ENCODE measurements at regions not wholly inside any gene's neighbourhood (a gene's known extent, or its start where the extent isn't known, plus 50 kb on each side); places are given as distances from the start of the nearest gene placed in this dataset.
A peak's percentile ranks its signal among the peaks of the same experiment; 100 is the strongest.
"Not testable (repeated sequence)": the region's sequence is repeated elsewhere in the genome, so short reads cannot be mapped to it uniquely, and the experiment has no call there.

DNA sequence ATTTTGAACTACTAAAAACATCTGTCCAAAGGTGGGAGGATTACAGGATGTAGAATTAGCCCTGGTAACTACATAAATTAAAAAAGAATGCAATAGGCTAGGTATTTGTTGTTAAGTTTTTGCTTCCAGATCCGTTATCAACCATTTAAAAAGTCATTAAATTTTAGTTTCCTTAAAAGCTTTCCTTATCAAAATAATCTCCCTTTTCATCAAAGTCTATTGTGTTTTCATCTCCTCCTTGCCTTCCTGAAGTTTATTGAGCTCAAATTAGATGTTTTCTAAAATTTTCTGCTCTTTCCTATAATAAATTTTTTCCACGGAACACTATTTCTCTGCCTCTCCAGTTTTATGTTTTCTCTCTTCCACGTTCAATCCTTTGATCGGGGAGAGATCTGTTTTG, 108.6 kb downstream of the MEX3B start:
- no peak for DNase-seq

DNA sequence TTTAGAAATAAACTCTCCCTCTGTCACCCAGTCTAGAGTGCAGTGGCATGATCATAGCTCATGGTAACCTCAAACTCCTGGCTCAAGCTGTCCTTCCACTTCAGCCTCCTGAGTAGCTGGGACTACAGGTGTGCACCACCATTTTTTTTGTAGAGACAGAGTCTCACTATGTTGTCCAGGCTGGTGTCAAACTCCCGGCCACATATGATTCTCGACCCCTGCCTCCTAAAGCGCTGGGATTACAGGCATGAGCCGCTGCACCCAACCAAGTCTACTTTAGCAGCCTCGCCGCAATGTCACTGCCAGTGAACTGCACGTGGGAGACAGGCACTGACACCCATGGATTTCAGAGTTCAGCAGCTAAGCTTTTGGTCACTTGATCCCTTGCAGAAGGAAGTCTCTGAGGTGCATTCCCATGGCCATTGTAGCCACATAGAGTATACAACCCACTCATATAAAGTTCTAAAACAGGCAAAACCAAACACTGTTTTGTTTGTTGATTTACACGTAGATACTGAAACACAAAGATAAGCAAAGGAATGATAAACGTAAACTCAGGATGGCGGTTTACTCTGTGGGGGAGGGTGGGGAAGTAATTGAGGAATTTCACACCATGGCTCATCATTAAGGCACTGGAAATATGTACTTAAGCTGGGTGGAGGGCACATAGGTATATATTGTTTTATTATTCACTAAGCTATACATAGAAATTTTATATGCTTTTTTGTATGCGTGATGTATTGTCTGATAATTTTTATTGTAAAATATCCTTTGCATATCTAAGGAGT, 115.0 kb downstream of the MEX3B start:
- DNase-seq = no peak

DNA sequence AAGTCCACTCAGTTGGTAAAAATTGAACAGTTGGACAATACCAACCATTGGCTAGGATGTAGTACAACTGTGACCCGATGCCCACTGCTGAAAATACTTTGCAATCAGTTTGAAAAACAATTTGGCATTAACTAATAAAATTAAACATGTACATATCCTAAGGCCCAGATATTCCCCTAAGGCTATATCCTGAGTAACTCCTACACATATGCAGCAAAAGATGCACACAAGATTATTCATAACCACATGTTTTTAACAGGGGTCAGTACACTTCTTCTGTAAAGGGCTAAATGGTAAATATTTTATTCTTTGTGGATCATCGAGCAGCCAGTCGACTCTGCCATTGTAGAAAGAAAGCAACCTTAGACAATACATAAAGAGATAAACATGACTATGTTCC, 116.3 kb downstream of the MEX3B start:
- no peak for DNase-seq

DNA sequence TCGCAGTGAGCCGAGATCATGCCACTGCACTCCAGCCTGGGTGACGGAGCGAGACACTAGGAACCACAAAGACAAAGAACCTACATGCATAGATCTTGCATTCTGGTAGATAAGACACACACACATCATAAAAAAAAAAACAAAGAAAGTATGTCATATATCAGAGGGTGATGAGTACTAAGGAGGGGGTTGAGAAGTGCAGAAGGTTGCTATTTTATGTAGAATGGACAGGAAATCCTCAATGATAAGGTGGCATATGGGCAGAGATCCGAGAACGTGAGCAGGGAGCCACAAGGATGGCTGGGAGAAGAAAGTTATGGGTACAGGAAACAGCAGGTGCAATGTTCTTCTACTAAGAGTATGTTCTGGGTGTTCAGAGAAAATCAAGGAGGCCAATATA, 118.8 kb downstream of the MEX3B start:
- peak; percentile 77 for DNase-seq

DNA sequence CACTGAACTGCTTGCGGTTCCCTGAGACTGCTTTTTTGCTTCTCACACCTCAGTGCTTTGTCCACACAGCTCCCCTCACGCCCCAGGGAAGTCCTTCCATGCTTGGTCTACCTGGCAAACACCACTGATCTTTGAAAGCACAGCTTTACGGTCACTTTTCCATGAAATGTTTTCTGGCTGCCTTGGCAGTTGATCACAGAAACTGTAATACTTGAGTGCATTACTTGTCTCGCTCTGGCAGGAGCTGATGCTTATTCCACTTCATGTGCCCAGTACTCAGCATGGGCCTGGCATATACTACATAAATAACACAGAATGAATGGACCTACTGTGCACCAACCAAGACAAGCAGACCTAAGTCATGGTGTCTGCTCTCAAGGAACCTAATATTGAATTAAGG, 121.1 kb downstream of the MEX3B start:
- DNase-seq = no peak

DNA sequence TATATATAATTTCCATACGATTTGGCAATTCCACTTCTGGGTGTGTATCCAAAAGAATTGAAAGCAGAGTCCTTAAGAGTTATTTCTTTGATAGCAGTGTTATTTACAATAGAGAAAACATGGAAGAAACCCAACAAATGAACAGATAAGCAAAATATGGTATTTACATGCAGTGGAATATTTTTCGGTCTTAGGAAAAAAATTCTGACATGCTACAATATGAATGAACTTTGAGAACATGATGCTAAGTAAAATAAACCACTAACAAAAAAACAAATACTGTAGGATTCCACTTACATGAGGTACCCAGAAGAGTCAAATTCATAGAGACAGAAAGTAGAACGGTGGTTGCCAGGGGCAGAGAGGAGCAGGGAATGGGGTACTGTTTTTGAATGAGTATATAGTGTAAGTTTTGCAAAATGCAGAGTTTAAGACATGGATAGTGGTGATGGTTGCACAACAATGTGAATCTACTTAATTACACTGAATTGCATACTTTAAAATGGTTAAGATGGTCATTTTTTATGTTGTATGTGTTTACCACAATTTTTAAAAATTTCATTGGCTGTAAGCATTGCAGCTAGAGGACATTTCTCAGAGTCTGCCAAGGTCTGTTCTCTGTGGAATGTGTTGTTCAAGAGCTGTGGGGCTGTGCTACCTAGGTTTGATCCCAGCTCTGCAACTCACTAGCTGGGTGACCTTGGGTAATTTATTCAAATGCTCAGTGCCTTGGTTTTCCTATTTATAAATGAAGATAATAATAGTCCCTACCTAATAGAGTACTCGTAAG, 122.1 kb downstream of the MEX3B start:
- DNase-seq = no peak

DNA sequence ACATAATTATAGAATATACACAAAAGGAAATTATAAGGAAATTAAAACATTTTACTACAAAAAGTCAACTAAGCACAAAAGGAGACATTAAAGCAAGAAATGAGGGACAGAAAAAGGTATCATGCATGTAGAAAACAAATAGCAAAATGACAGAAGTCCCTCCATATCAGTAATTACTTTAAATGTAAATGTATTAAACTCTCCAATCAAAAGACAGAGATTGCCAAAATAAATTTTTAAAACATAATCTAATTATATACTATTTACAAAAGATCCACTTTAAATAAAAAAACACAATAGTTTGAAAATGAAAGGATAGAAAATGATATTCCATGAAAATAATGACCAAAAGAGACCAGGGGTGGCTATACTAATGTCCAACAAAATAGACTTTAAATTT, 123.7 kb downstream of the MEX3B start:
- DNase-seq = no peak

DNA sequence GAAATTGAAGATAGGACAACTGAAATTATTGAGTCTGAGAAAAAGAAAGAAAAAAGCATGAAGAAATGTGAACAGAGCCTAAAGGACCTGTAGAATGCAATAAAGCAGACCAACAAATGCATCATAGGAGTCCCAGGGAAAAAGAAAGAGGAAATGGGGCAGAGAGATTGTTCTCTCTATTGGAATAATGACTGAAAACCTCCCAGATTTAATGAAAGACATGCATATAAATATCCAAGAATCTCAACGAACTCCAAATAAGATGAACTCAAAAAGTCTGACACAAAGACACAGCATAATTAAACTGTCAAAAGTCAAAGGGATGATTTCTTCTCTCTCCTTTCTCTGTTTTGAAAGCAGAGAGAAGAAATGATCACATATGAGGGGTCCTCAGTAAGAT, 124.7 kb downstream of the MEX3B start:
- no peak for DNase-seq

DNA sequence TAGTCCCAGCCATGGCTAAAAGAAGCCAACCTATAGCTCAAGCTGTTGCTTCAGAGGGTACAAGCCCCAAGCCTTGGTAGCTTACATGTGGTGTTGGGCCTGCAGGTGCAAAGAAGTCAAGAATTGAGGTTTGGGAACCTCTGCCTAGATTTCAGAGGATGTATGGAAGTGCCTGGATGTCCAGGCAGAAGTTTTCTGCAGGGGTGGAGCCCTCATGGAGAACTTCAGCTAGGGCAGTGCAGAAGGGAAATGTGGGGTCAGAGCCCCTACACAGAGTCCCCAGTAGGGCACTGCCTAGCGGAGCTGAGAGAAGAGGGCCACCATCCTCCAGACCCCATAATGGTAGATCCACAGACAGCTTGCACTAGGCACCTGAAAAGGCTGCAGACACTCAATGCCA, 127.1 kb downstream of the MEX3B start:
- not testable (repeated sequence) for DNase-seq

DNA sequence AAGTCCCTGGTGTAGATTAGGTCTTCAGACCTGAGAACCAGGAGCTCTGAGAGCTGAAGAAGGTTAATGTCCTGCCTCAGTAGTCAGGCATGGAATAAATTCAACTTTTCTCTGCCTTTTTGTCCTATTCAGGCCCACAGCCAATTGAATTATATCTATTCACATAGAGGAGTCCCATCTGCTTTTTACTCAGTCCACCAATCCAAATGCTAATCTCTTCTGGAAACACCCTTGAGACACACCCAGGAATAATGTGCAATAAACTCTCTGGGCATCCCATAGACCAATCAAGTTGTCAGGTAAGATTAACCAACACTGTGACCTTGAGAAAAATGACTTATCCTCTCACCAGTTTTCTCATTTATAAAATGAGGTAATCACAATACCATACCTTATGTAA, 129.4 kb downstream of the MEX3B start:
- no peak for DNase-seq

DNA sequence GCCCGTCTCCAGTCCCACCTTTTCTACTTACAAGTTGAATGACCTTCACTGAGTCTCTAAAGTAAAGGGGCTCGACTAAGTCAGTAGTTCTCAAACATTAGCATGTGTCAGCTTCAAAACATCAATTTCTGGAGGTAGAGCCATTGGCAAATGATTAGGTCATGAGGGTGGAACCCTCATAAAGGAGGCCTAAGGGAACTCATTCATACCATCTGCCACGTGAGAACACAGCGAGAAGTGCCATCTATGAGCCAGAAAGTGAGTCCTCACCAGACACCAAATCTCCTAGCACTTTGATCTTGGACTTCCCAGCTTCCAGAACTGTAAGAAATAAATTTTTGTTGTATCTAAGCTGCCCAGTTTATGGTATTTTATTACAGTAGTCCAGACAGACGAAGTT, 129.8 kb downstream of the MEX3B start:
- DNase-seq = no peak

DNA sequence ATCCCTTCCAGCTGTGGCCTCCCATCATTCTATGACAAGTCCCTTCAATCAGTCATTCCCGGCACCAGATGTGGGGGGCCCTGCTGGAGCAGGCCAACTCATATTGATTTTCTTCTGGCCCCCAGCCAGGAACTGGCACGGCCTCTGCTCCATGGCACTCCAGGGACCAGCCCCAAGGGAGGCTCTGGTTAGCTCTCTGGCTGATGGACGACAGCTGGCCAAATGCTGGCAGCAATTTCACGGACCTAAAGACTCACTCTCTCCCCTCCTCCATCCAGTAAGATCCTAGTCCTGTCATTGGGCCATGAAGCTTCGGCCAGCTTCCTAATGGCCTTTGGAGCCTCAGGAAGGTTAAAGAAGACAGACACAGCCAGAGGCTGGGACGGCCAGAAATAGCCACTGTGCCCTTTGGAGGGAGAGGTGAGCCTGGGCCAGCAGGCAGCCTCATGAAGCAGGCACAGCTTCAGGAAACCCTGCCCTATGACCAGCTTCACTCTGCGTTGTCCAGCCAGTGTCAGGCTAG, 131.0 kb downstream of the MEX3B start:
- DNase-seq = no peak

DNA sequence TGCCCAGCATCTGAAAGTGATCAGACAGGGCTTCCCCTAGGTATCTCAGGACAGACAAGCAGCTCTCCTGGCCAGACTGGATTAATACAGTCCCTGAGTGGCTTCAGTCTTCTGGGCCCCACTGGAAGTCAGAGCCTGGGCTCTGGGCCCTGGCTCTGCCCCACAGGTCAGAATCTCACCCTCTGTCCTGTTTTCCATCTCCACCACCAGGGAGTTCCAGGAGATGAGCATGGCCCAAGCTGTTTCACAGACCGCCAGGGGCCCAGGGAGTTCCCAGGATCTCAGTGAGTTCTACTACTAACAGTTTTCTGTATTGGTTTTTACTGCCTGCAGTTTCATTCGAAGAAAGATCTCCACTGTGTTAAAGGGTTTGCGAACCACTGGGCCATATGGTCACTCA, 131.5 kb downstream of the MEX3B start:
- DNase-seq = no peak

DNA sequence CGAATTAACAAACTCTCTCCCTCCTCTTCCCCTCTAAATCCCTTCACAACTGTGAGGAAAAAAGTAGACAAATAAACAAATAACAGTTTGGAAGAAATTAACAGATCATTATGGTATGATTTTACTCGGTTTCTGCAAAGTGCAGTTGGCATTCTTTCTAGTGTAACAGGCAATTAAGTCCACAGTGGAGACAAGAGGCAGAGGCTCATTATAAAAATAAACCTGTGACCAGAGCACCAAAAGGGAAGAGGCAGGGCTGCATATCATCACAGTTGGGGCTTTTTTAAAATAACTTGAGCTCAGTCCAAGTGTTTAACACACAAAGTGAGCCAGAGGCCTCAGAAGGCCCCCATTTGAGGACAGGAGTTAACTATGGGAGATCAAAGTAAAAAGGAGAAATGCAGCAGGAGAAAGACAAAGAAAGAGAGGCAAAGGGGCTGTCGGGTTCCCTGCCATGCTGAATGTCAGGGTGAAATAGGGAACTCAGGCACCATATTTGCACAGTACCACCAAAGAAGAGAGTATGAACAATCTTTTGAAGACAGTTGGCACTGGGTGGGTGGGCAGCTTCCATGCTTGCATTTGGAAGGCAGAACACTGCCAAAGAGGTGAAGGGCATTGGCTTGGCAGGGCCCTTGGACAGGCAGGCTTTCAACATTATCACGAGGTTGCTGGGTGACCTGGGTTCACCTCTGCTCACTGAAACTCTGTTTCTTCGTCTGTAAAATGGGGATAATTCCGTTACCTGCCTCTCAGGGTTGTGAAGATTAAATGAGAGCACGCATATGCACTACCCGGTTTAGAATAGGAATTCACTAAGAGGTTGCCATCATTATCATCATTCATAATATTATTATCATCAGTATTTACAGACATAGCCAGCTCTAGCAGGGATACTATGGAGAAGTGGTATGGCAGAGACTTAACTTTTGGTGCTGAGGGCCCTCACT, 134.5 kb downstream of the MEX3B start:
- no peak for DNase-seq

DNA sequence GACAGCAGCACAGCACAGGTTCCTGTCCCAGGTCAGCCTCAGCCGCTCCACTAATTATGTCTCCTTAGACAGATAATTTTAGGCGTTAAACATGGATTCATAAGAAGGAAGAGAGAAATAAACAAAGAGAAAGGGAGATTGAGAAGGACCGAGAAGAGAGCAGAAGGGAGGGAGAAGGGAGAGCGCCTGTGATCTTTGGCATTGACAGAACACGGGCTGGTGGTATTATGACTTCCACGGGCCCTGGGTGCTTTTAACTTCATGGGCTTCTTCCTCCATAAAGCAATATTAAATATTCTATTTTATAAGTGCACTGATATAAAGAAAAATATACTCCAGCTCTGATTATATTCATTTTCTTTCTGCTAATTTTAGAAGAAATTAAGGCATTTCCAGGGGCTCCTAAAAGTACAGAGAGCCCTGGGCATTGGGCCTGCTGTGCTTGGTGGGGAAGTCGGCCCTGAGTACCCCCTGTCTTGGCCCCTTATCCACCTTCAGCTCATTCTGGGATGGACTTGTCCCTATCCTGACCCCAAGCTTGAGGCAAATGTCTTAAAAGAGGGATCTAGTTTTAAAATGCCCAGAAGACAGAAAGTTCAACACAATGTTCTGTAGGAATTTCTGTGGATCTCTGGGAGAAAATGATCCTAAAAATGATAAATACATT, 135.3 kb downstream of the MEX3B start:
- DNase-seq = no peak

DNA sequence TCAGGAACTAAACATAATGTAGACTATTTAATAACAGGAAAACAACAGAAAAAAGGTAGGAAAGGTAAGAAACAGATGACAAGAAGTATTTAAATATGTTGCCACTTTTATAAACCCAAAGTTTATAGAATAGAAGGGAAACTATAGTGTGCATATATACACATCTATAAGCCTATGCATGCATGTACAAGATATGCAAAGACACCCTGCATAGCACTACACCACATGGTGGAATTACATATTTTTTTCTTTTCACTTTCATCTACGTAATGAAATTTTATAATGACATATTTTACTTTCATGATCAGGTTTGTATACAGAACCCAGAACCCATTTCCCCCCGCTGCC, 136.8 kb downstream of the MEX3B start:
- DNase-seq = no peak

DNA sequence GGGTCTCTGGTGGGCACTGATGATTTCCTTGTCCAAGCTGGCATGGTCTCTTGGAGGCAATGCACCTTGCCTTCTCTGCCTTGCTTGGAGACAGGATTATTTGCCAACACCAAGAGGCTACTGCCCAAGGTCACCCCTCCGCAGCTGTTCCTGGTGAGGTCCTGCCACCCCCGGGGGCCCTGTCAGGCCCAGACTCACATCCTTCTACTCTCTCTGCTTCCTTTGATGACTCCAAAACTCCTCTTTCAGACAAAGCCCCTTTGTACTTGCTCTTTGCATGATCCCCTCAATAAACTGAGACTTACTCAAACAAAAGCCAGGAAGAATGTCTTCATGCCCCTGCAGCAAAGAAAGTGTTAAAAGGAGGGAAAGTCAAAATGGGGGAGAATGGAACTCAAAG, 137.7 kb downstream of the MEX3B start:
- DNase-seq = no peak

DNA sequence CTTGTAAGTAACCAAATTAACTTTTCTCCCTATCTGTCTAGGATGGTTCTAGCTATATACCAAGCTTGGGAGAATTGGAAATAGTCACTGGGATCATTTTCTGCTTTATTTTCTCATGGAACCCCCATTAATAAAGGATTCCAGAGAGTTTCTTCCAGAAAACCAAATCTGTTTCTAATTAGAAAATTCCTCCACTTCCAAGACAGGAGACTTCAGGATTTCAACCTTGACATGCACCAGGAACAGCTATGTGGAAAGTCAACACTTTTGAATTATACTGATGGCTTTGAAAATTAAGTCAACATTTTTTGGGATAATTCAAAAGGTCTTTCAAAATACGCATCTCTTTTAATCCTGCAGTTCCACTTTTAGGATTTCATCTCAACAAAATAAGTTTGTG, 138.3 kb downstream of the MEX3B start:
- DNase-seq = no peak

DNA sequence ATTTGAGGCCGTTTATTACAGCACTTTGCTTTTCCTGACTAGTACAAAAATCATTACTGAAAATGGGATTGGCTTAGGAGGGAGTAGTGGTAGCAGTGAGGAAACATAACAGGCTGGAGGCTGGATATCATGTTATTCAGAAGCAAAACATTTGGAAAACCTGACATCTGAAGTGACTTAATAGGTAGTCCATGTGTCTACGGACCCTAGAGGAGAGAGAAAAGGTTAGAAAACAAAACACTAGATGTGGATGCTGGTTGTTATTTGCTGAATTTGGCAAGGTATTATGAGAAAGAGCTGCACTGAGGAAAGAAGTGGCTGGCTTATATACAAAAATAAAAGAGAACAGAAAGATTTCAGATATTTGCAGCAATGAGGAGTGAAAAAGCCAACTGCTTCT, 139.9 kb downstream of the MEX3B start:
- DNase-seq = no peak

DNA sequence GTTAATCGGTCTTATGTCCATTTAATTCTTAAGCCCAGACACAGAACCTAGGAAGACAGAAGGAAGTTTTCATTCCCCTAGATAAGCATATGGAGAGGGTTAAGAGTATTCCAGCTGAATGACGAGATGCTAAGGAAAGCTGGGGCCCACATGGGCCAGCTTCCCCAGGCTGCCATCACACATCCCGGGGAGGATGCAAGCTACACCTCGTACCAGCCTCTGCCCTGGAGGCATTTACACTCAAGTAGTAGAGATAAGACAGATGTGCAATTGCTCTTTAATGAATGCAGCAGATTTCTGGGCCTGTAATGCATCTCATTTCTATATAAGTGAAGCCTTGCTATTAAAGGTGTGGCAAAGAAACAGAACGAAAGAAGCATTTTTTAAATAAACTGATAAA, 144.5 kb downstream of the MEX3B start:
- DNase-seq = no peak

DNA sequence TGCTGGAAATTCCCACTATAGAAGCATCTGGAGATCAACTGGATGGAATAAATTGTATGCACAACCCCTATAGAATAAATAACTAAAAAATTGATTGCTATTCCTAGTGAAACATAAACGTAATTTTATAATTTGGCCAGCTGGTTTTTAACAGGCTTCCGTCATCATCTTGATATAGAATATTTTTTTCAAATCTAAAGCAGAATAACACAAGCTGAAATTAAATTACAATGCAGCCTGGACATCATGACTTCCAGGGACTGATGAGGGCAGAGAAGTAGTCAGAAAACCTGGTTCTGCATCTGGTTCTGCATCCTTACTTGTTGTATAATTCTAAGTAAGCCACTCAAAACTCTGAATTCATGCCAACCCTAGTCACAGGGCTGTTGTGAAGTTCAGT, 146.1 kb downstream of the MEX3B start:
- DNase-seq = no peak

DNA sequence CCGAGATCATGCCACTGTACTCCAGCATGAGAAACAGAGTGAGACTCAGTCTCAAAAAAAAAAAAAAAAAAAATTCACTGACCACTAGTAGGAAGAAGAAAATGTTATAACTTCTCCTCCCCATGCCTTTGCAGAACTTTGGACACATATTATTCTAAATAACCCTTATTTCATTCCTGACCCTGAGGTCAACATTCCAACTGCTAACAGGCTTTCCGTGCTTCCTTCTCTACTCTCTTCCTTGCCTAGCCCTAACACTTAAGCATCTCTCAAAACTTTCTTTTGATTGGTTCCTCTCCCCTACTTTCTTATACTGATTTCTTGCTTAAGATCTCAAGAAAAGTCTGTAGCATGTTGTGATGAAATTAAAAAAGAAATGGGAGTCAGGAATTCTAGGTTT, 146.8 kb downstream of the MEX3B start:
- no peak for DNase-seq
